GM21447 (cell line): ENCODE measurements at regions not wholly inside any gene's neighbourhood (a gene's known extent, or its start where the extent isn't known, plus 50 kb on each side); places are given as distances from the start of the nearest gene placed in this dataset.
"Not testable (repeated sequence)": the region's sequence is repeated elsewhere in the genome, so short reads cannot be mapped to it uniquely, and the experiment has no call there.

Experiments used
- ATAC-seq: cut with Tn5 transposase; IDR thresholded peaks from one replicate; pipeline ENCODE4 v1.9.1; 2021; ENCODE audit not compliant: unreplicated experiment

DNA sequence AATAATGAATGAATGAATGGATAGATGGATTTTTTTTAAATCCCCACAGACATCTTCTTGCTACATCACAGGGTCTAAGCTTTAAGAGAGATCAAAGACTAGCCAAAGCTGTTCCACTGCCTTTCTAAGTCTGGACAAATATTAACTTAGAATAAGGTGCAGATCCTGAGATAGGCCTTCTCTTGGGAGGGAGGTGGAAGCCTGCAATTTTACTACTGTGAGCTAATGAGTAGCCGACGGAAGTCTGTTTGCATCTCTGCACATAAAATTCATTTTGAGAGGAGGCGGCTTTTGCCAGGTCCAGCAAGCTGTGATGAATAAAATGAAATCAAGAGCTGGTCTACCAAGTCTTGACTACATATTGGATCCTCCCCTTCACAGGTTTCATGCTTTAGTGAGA is 484.9 kb downstream of the TMEM38B start:
- no peak for ATAC-seq

DNA sequence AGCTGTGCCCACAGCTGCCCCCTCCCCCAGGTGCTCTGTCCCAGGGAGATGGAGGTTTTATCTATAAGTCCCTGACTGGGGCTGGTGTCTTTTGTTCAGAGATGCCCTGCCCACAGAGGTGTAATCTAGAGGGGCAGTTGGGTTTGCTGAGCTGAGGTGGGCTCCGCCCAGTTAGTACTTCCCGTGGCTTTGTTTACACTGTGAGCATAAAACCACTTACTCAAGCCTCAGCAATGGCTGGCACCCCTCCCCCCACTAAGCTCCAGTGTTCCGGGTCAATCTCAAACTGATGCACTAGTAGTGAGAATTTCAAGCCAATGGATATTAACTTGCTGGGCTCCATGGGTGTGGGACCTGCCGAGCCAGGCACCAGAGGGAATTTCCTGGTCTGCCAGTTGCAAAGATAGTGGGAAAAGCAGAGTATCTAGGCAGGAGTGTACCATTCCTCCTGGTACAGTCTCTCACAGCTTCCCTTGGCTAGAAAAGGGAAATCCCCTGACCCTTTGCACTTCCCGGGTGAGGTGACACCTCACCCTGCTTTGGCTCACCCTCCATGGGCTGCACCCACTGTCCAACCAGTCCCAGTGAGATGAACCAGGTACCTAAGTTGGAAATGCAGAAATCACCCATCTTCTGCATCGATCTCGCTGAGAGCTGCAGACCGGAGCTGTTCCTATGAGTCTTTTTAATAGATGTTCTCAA is 509.6 kb downstream of the TMEM38B start:
- ATAC-seq, result not testable (repeated sequence)

DNA sequence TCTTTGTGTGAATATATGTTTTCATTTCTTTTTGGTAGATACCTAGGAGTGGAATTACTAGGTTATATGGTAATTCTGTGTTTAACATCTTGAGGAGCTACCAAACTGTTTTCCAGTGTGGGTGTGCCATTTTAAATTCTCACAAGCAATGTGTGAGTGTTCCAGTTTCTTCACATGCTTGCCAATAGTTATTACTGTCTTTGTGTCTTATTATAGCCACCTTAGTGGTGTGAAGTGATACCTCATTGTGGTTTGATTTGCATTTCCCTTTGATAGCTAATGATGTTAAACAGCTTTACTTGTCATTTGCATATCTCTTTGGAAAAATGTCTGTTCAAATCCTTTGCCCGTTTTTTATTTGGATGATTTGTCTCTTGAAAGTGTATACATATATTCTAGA is 513.0 kb downstream of the TMEM38B start:
- ATAC-seq, result no peak

DNA sequence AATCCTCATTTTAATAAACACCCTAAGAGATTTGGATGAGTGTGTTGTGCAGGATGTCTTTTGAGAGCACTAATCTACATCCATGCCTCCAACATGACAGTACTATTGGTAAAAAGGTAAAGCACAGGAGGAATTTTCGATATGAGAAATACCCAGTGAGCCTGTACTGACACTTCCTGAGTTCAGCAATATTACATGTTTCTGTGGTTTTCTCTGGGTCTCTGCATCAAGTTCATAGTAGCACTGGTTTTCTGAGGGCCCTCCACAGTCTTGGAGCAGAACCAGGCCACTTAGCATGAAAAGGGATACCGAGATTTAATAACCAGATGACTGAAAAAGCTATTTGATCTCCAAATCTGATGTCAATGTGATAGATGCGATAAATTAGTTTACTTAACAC is 524.1 kb downstream of the TMEM38B start:
- ATAC-seq, result peak; percentile 62

DNA sequence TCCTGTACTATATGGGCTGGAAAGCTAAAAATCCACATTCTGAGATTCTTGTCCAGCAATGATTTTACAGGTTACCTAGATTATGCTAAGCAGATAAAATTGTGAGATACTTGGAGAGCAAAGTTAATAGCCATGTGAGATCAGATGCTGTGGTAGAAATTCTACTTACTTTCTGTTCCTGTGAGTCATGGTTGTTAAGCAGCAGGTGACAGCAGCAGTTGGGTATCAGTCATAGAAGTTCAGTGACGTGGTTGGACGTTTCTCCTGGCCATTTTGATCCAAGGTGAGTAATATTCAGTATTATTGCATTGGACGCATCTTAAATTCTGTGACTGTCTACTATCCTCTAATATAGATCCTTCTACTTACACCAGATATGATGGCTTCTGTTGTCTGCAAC is 524.5 kb downstream of the TMEM38B start:
- ATAC-seq, result peak; percentile 62

DNA sequence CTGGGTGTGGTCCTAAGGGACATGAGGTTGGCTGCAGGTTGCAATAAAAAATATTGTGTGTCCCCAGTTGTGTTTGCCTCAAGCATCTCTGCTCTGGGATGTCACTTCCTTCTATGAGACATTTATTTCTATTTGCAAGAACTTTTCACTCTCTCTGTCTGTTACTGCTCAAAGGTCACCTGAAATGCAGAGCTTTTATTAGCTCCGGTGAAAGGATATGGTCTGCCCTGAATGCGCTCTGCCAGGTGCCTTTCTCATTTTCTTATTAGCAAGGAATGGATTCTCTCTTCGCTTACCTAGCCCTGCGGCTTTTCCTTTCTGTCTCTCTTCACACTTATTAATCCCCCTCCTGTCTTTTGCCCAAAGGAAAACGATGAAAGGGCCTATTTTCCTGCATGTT is 526.1 kb downstream of the TMEM38B start:
- ATAC-seq, result no peak

DNA sequence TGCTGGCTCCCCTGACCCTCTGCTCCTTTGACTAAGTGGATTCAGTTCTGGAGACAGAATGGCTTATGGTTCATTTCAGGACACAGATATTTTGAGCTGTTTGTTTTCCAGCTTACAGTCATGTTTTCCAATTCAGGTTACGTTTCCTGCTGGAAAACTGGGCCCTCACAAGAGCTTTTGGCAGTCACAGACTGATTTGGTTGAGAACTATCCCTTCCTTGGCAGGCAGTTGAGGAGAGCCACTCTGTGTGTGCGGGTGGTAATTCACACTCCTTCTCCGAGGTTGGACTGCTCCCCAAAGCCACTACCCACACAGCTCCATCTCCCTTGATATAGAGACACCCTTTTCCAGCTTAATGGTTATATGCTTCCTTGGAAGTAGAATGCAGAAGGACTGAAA is 534.5 kb downstream of the TMEM38B start:
- ATAC-seq, result no peak

DNA sequence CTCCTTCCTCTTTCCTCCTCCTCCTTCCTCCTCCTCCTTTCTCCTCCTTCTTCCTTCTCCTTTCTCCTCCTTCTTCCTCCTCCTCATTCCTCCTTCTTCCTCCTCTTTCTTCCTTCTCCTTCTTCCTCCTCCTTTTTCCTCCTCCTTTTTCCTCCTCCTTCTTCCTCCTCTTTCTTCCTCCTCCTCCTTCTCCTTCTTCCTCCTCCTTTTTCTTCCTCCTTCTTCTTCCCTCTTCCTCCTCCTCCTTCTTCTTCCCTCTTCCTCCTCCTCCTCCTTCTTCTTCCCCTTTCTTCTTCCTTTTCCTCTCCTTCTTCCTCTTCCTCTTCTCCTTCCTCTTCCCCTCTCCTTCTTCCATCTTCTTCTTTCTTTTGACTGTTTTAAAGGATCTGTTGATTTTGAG is 538.8 kb downstream of the TMEM38B start:
- no peak for ATAC-seq

DNA sequence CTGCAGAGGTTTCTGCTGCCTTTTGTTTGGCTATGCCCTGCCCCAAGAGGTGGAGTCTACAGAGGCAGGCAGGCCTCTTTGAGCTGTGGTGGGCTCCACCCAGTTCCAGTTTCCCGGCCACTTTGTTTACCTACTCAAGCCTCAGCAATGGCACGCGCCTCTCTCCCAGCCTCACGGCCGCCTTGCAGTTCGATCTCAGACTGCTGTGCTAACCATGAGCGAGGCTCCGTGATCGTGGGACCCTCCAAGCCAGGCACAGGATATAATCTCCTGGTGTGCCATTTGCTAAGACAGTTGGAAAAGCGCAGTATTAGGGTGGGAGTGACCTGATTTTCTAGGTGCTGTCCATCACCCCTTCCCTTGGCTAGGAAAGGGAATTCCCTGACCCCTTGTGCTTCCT is 566.6 kb downstream of the TMEM38B start:
- ATAC-seq, result not testable (repeated sequence)

DNA sequence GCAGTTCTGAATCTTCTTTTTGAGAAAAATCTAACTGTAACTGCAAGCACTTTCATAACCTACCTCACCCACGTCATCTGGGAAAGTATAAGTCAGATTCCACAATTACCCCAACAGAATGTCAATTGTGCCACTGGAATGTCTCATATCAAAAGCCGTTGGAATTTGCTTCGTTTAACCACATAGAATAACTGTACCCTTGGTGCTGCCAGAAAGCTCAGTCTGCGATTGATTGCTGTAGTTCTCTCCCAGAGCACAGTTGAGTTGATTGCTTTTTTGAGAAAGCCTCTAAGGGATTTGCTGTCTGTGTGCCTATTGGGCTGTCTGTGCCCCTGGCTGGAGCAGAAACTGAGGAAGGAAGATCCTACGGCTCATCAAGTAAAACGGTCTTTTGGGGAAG is 583.6 kb downstream of the TMEM38B start:
- ATAC-seq, result no peak

DNA sequence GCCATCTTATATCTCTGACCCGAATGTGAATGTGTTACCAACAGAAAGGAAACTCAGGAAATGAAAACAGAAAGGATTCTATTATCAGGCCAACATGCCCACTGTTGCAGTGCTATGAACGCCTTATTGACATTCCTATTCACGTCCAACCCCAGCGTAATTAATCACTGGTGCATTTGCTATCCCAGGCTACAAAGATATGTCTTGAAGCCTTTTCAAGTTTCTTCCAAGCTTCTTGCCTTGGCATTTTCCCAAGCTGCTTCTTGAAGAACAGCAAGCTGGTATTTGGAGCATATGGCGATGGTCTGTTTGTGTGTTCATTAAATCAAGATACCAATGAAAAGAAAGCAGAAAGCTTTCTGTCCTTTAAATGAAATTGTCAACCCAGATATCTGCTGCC is 579.2 kb upstream of the ZNF462 start:
- no peak for ATAC-seq

DNA sequence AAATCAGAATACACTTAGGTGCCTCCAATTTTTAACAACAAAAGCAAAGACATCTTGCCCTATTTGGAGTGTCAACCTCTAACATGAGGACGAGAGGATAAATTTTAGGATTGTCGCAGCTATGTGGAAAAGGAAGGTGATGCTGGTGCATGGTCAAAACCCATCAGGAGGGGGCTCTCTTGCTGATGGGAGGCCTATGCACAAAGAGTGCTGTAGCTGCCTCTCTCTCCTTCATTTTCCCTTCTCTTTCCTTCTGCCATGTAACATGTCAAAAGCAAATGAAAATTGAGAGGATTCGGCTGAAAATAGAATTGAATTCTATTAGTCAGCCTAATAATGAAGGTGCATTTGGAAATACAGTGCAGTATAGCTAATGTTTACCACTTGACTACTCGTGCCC is 578.7 kb upstream of the ZNF462 start:
- ATAC-seq, result no peak

DNA sequence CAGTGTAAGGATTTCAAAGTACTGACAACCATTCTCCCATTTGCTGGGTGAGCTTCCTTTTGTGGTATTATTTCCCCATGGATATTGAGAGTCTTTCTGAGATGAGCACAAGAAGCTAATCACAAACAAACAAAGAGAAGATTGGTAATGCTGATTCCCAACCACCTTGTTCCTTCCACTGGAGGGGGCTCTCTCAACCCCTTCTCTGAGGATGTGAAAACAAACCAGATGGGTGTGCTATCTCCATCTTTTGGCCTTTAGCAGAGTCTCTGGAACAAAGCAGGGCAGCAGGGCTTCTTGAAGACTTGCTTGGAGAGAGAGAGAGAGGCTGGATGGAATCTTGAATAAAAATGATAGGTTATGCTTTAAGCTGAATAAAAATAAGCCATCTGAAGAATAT is 576.7 kb upstream of the ZNF462 start:
- ATAC-seq, result no peak

DNA sequence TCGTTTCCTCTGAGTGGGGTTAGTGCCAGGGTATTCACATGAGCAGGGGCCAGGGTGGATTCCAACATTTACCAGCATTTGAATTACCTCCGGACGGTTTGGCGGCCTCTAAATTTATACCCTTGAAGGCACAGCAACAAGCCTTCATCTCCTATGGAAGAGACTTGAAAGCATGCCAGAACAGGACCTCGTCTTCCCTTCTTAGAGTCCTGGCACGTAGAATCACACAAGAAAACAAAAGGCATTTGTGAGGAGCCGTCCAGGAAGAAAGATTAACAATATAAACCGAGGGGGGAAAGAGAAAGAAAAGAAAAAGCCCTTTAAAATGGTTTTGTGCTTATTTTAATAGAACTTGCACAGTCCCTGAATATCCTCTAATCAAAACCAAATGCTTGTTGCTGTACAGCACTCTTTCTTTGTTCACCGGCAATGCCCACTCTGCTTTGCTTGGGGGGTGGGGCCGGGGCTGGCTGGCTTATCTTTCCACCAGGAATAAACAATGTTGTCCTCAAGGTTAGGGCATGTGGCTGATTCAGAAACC is 575.8 kb upstream of the ZNF462 start:
- ATAC-seq, result no peak

DNA sequence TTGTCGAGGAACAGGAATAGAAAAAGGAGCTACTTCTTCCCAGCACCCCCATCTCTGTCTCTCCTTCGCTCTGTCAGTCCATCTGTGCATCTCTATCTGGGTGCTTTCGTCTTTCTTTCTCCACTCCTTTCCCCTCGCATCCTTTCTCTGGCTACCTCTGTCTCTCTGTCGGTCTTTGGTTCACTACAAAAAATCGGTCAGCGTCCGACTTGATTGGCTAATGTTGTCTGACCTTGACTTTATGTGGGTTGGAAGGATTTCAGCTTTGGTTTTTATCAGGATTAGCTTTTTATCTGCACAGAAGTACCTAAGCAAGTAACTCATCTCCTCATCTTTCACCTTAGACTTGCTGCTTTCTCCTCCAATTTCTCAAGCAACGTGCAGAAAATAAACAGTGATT is 575.2 kb upstream of the ZNF462 start:
- ATAC-seq, result no peak

DNA sequence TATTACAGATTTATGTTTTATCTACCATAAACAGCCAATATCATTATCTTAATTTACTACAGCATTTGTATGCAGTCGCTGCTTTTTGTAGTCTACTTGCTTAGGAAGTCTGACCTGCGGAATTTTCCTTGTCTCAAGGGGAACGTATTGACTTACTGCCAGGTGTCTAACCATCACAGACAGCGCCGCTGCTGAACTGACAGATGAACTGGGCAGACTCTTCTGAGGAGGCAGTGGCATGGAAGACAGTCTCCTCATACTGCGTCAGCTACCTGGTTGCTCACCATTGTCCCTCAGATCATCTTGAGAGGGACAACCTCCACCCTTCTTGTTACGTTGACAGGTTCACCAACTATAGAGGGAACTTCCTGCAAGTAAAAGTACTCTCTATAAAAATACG is 574.3 kb upstream of the ZNF462 start:
- ATAC-seq, result no peak

DNA sequence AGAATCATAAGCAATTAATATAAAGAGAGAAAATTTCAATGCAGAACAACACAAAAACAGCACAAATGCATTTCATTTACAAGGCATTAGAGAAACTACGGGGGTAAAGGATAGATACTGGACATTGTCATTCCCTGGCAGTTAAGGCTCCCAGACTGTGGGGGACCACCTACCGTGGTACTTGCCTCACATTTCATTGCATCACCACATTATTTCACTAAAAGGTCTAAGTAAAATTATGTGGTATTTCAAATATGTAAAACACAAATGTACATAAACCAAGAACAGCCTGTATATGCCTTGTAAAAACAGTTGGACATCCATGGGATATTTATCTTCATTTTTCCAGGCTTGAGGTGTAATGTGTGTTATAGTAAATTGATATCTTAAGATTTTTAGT is 571.2 kb upstream of the ZNF462 start:
- no peak for ATAC-seq

DNA sequence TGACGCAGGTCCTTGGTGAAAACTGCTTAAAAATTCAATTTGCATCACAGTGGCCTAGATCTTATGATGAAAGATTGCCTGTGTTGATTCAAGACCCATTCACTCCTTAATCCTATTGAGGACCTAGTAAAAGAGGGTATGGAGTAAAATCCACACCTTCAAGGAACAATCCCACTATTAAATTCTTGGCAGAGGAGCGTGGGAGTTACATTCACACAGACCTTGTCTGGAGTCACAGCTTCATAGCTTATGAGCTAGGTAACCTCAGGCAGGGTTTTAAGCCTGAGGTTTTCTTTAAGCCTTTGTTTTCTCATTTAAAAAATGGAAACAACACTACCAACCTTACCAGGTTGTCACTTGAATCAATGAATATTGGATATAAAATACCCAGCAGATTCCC is 566.5 kb upstream of the ZNF462 start:
- no peak for ATAC-seq

DNA sequence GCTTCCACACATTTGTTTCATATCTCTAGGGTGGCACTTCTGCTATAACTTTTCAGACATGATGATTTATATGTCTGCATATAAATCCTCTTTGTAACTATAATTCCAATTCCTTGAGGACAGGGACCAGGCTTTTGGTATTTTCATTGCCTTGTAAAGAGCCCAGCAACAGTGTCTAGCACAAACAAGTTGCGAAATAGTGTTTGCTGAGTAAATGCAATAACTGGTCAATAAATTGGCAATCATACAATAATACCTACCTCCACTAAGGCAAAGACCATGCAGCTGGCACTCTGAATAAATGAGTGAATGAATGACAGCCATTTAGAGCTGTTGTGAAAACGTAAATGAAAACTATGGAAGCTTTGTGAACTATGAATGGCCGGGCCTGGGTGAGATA is 564.0 kb upstream of the ZNF462 start:
- no peak for ATAC-seq

DNA sequence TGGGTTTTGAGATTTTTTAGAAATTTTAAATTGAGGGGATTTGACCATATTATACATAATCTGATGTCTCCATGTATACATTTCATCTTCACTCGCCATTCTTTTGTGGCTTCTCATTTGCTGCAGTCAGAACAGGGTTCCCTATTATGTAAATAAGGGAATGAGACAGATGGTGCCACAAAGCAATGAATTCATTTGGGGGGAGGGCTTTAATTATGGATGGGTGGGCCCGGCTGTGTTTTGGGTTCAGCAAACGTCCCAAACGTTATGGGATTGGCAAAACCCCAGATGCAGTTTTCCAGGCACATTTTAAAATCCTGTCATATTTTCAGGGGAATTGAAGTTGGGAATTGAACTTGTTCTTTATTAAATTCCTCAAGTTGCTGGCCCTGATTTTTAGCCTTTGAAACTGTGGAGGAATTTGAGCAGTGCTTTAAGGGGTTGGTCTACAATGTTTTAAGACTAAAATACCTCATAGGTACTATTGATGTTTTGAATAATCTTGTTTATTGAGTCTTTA is 558.5 kb upstream of the ZNF462 start:
- ATAC-seq, result no peak

DNA sequence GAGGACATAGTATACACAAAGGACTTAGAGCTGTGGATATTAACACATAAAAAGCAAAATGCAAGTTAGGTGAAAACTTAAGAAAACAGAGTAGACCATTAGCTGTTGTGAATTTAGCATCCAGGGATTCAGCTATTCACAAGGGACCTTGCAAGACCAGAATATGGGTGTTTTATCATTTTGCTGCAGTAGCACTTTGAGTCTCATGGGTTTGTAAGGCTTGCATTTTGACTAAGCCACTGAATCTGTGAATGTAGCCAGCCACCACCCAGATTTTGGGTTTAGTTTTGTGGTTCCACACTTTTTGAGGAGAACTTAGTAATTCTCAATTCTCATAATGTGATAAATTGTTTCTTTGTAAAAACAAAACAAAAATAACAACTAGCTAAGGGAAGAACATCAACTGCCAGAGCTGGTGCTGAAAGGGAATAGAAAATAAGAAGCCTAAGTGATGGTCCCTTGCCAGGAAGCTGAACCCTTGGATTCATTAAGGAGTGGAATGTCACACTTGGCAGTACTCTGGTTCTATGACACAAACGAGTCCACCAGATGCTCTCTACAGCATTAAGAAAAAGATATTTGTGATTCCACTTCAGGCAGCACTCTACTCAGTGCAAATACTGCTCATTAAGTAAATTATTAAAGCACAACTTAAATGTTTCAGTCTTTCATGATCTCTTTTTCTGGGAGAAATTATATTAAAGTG is 557.4 kb upstream of the ZNF462 start:
- no peak for ATAC-seq

DNA sequence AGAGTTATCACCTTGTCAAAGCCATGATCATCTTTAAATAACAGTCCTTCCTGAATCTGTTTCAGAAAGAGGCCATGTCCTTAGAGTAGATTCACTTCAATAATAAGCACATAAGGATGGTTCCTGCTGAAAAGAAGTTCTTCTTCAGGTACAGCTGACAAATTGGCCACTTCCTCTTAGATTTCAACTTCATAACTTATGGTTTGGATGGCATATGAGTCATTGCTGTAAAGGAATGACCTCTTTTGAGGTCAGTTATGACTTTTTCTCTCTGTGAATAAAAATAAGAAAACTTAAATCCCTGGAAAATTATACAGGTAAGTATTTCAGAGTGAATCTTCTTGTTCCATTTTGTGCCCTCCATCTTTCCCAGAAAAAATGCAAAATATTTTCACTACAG is 555.3 kb upstream of the ZNF462 start:
- no peak for ATAC-seq
